ENCODE measurements at regions not wholly inside any gene's neighbourhood (a gene's known extent, or its start where the extent isn't known, plus 50 kb on each side); places are given as distances from the start of the nearest gene placed in this dataset.

GRCh38 chr18:25817546-25818237 lies 272.7 kb downstream of the SS18 start:
- no peak overlapping the region for H3K4me3 ChIP-seq (ENCODE audit: low read length in 2 of 2)
- H3K27ac ChIP-seq (ENCODE audit: low read depth in 2 of 2, low read length in 2 of 2), result no peak overlapping the region
- no peaks in the 10 kb centered on the region for H3K9me3 ChIP-seq (ENCODE audit: control insufficient read depth in 2 of 2, low read length in 2 of 2)
- H3K27me3 ChIP-seq (ENCODE audit: control insufficient read depth in 2 of 2, insufficient read depth in 2 of 2, low read length in 2 of 2), result no peaks in the 10 kb centered on the region
- no peak overlapping the region for H3K9ac ChIP-seq (ENCODE audit: low read depth in 1 of 2, low read length in 2 of 2)
- no peaks in the 10 kb centered on the region for H3K36me3 ChIP-seq (ENCODE audit: control insufficient read depth in 2 of 2, insufficient read depth in 2 of 2, low read length in 2 of 2)
- no peaks in the 10 kb centered on the region for H3K4me1 ChIP-seq (ENCODE audit: control insufficient read depth in 2 of 2, insufficient read depth in 2 of 2, low read length in 2 of 2)

GRCh38 chr18:25815659-25816058 lies 274.8 kb downstream of the SS18 start:
- H3K4me3 ChIP-seq (ENCODE audit: low read length in 2 of 2), result no peak overlapping the region
- H3K36me3 ChIP-seq (ENCODE audit: control insufficient read depth in 2 of 2, insufficient read depth in 2 of 2, low read length in 2 of 2), result no peaks in the 10 kb centered on the region
- no peak overlapping the region for H3K9ac ChIP-seq (ENCODE audit: low read depth in 1 of 2, low read length in 2 of 2)
- H3K27ac ChIP-seq (ENCODE audit: low read depth in 2 of 2, low read length in 2 of 2), result no peak overlapping the region
- H3K4me1 ChIP-seq (ENCODE audit: control insufficient read depth in 2 of 2, insufficient read depth in 2 of 2, low read length in 2 of 2), result no peaks in the 10 kb centered on the region
- H3K27me3 ChIP-seq (ENCODE audit: control insufficient read depth in 2 of 2, insufficient read depth in 2 of 2, low read length in 2 of 2), result no peaks in the 10 kb centered on the region
- no peaks in the 10 kb centered on the region for H3K9me3 ChIP-seq (ENCODE audit: control insufficient read depth in 2 of 2, low read length in 2 of 2)

- Histone ChIP-seq H3K9me3 (ENCODE audit: control insufficient read depth in 2 of 2, low read length in 2 of 2) (no peaks in the 10 kb centered on the region), H3K27me3 (ENCODE audit: control insufficient read depth in 2 of 2, insufficient read depth in 2 of 2, low read length in 2 of 2) (no peaks in the 10 kb centered on the region), H3K36me3 (ENCODE audit: control insufficient read depth in 2 of 2, insufficient read depth in 2 of 2, low read length in 2 of 2) (no peaks in the 10 kb centered on the region), H3K9ac (ENCODE audit: low read depth in 1 of 2, low read length in 2 of 2) (no peak overlapping the region), H3K4me1 (ENCODE audit: control insufficient read depth in 2 of 2, insufficient read depth in 2 of 2, low read length in 2 of 2) (no peaks in the 10 kb centered on the region), H3K27ac (ENCODE audit: low read depth in 2 of 2, low read length in 2 of 2) (no peak overlapping the region), H3K4me3 (ENCODE audit: low read length in 2 of 2) (no peak overlapping the region)
Observed at GRCh38 chr18:25814841-25815458, 275.5 kb downstream of the SS18 start.

- Histone ChIP-seq H3K27me3 (ENCODE audit: control insufficient read depth in 2 of 2, insufficient read depth in 2 of 2, low read length in 2 of 2) (no peaks in the 10 kb centered on the region), H3K36me3 (ENCODE audit: control insufficient read depth in 2 of 2, insufficient read depth in 2 of 2, low read length in 2 of 2) (no peaks in the 10 kb centered on the region), H3K4me1 (ENCODE audit: control insufficient read depth in 2 of 2, insufficient read depth in 2 of 2, low read length in 2 of 2) (no peaks in the 10 kb centered on the region), H3K4me3 (ENCODE audit: low read length in 2 of 2) (no peak overlapping the region), H3K9me3 (ENCODE audit: control insufficient read depth in 2 of 2, low read length in 2 of 2) (no peaks in the 10 kb centered on the region), H3K27ac (ENCODE audit: low read depth in 2 of 2, low read length in 2 of 2) (no peak overlapping the region), H3K9ac (ENCODE audit: low read depth in 1 of 2, low read length in 2 of 2) (no peak overlapping the region)
Observed at GRCh38 chr18:25813110-25813509, 277.3 kb downstream of the SS18 start.

GRCh38 chr18:25810736-25811135 lies 279.7 kb downstream of the SS18 start:
- Histone ChIP-seq H3K36me3 (ENCODE audit: control insufficient read depth in 2 of 2, insufficient read depth in 2 of 2, low read length in 2 of 2) (no peaks in the 10 kb centered on the region), H3K27ac (ENCODE audit: low read depth in 2 of 2, low read length in 2 of 2) (no peak overlapping the region), H3K27me3 (ENCODE audit: control insufficient read depth in 2 of 2, insufficient read depth in 2 of 2, low read length in 2 of 2) (no peaks in the 10 kb centered on the region), H3K9me3 (ENCODE audit: control insufficient read depth in 2 of 2, low read length in 2 of 2) (no peaks in the 10 kb centered on the region), H3K4me1 (ENCODE audit: control insufficient read depth in 2 of 2, insufficient read depth in 2 of 2, low read length in 2 of 2) (no peaks in the 10 kb centered on the region), H3K9ac (ENCODE audit: low read depth in 1 of 2, low read length in 2 of 2) (no peak overlapping the region), H3K4me3 (ENCODE audit: low read length in 2 of 2) (no peak overlapping the region)

- no peaks in the 10 kb centered on the region for H3K27me3 ChIP-seq (ENCODE audit: control insufficient read depth in 2 of 2, insufficient read depth in 2 of 2, low read length in 2 of 2)
- no peak overlapping the region for H3K4me3 ChIP-seq (ENCODE audit: low read length in 2 of 2)
- no peak overlapping the region for H3K9ac ChIP-seq (ENCODE audit: low read depth in 1 of 2, low read length in 2 of 2)
- H3K4me1 ChIP-seq (ENCODE audit: control insufficient read depth in 2 of 2, insufficient read depth in 2 of 2, low read length in 2 of 2), result no peaks in the 10 kb centered on the region
- H3K36me3 ChIP-seq (ENCODE audit: control insufficient read depth in 2 of 2, insufficient read depth in 2 of 2, low read length in 2 of 2), result no peaks in the 10 kb centered on the region
- H3K9me3 ChIP-seq (ENCODE audit: control insufficient read depth in 2 of 2, low read length in 2 of 2), result no peaks in the 10 kb centered on the region
- H3K27ac ChIP-seq (ENCODE audit: low read depth in 2 of 2, low read length in 2 of 2), result no peak overlapping the region
Observed at GRCh38 chr18:25805939-25806338, 284.5 kb downstream of the SS18 start.

- Histone ChIP-seq H3K27me3 (ENCODE audit: control insufficient read depth in 2 of 2, insufficient read depth in 2 of 2, low read length in 2 of 2) (no peaks in the 10 kb centered on the region), H3K4me1 (ENCODE audit: control insufficient read depth in 2 of 2, insufficient read depth in 2 of 2, low read length in 2 of 2) (no peaks in the 10 kb centered on the region), H3K27ac (ENCODE audit: low read depth in 2 of 2, low read length in 2 of 2) (no peak overlapping the region), H3K36me3 (ENCODE audit: control insufficient read depth in 2 of 2, insufficient read depth in 2 of 2, low read length in 2 of 2) (no peaks in the 10 kb centered on the region), H3K4me3 (ENCODE audit: low read length in 2 of 2) (no peak overlapping the region), H3K9me3 (ENCODE audit: control insufficient read depth in 2 of 2, low read length in 2 of 2) (no peaks in the 10 kb centered on the region), H3K9ac (ENCODE audit: low read depth in 1 of 2, low read length in 2 of 2) (no peak overlapping the region)
Observed at GRCh38 chr18:25805323-25805722, 285.1 kb downstream of the SS18 start.

- H3K4me3 ChIP-seq (ENCODE audit: low read length in 2 of 2), result no peak overlapping the region
- H3K4me1 ChIP-seq (ENCODE audit: control insufficient read depth in 2 of 2, insufficient read depth in 2 of 2, low read length in 2 of 2), result no peaks in the 10 kb centered on the region
- no peaks in the 10 kb centered on the region for H3K27me3 ChIP-seq (ENCODE audit: control insufficient read depth in 2 of 2, insufficient read depth in 2 of 2, low read length in 2 of 2)
- H3K9ac ChIP-seq (ENCODE audit: low read depth in 1 of 2, low read length in 2 of 2), result no peak overlapping the region
- H3K36me3 ChIP-seq (ENCODE audit: control insufficient read depth in 2 of 2, insufficient read depth in 2 of 2, low read length in 2 of 2), result no peaks in the 10 kb centered on the region
- no peak overlapping the region for H3K27ac ChIP-seq (ENCODE audit: low read depth in 2 of 2, low read length in 2 of 2)
- no peaks in the 10 kb centered on the region for H3K9me3 ChIP-seq (ENCODE audit: control insufficient read depth in 2 of 2, low read length in 2 of 2)
Observed at GRCh38 chr18:25799231-25799630, 291.2 kb downstream of the SS18 start.

GRCh38 chr18:25798046-25798445 lies 292.4 kb downstream of the SS18 start:
- H3K27me3 ChIP-seq (ENCODE audit: control insufficient read depth in 2 of 2, insufficient read depth in 2 of 2, low read length in 2 of 2), result no peaks in the 10 kb centered on the region
- H3K36me3 ChIP-seq (ENCODE audit: control insufficient read depth in 2 of 2, insufficient read depth in 2 of 2, low read length in 2 of 2), result no peaks in the 10 kb centered on the region
- no peak overlapping the region for H3K4me3 ChIP-seq (ENCODE audit: low read length in 2 of 2)
- H3K9ac ChIP-seq (ENCODE audit: low read depth in 1 of 2, low read length in 2 of 2), result no peak overlapping the region
- H3K4me1 ChIP-seq (ENCODE audit: control insufficient read depth in 2 of 2, insufficient read depth in 2 of 2, low read length in 2 of 2), result no peaks in the 10 kb centered on the region
- no peaks in the 10 kb centered on the region for H3K9me3 ChIP-seq (ENCODE audit: control insufficient read depth in 2 of 2, low read length in 2 of 2)
- H3K27ac ChIP-seq (ENCODE audit: low read depth in 2 of 2, low read length in 2 of 2), result no peak overlapping the region

- Histone ChIP-seq H3K9ac (ENCODE audit: low read depth in 1 of 2, low read length in 2 of 2) (no peak overlapping the region), H3K36me3 (ENCODE audit: control insufficient read depth in 2 of 2, insufficient read depth in 2 of 2, low read length in 2 of 2) (no peaks in the 10 kb centered on the region), H3K4me3 (ENCODE audit: low read length in 2 of 2) (no peak overlapping the region), H3K9me3 (ENCODE audit: control insufficient read depth in 2 of 2, low read length in 2 of 2) (no peaks in the 10 kb centered on the region), H3K27ac (ENCODE audit: low read depth in 2 of 2, low read length in 2 of 2) (no peak overlapping the region), H3K4me1 (ENCODE audit: control insufficient read depth in 2 of 2, insufficient read depth in 2 of 2, low read length in 2 of 2) (no peaks in the 10 kb centered on the region), H3K27me3 (ENCODE audit: control insufficient read depth in 2 of 2, insufficient read depth in 2 of 2, low read length in 2 of 2) (no peaks in the 10 kb centered on the region)
Observed at GRCh38 chr18:25795213-25795612, 295.2 kb downstream of the SS18 start.
